Uterus (tissue), 3 donors: ENCODE measurements at regions not wholly inside any gene's neighbourhood (a gene's known extent, or its start where the extent isn't known, plus 50 kb on each side); places are given as distances from the start of the nearest gene placed in this dataset.

Source experiments
- DNase-seq, 2 donors: peaks; one replicate each; pipeline ENCODE4 v3.0.0-alpha.2; 2019 to 2020
- H3K27ac ChIP-seq, 2 donors: fragments of 200-600 bp; sonication (generic); 1 replicate in 1 of 2; 2 replicates in 1 of 2; pipeline ENCODE4 v1.5.1; 2016 to 2018
- H3K27me3 ChIP-seq, 2 donors: fragments of 200-600 bp; sonication (generic); one replicate each; pipeline ENCODE4 v1.5.1; 2018 to 2019; ENCODE audit warnings: control low read depth in 1 of 2
- H3K36me3 ChIP-seq, 2 donors: fragments of 200-600 bp; sonication (generic); one replicate each; pipeline ENCODE4 v1.5.1; 2019; ENCODE audit warnings: control low read depth in 1 of 2
- H3K4me1 ChIP-seq, 2 donors: fragments of 200-600 bp; sonication (generic); one replicate each; pipeline ENCODE4 v1.5.1; 2018 to 2019; ENCODE audit warnings: control low read depth in 1 of 2
- H3K4me3 ChIP-seq, 2 donors: fragments of 200-600 bp; sonication (generic); 1 replicate in 1 of 2; 2 replicates in 1 of 2; pipeline ENCODE4 v1.5.1; 2018 to 2019; ENCODE audit warnings: mild to moderate bottlenecking in 1 of 2
- H3K9me3 ChIP-seq, 2 donors: fragments of 200-600 bp; sonication (generic); one replicate each; pipeline ENCODE4 v1.5.1; 2019; ENCODE audit warnings: control low read depth in 1 of 2
- CTCF ChIP-seq, 4 experiments: fragments of 200-600 bp in 2 of 4; fragments of 450-650 bp in 2 of 4; sonication (generic) in 2 of 4; IDR thresholded peaks; one replicate each; pipeline ENCODE4 v1.5.1; 2016 to 2019; ENCODE audit warnings: antibody characterized with exemption in 4 of 4, mild to moderate bottlenecking in 2 of 4, moderate library complexity in 1 of 4
- POLR2A ChIP-seq, 2 donors: fragments of 450-650 bp; IDR thresholded peaks; one replicate each; pipeline ENCODE4 v1.6.1; 2016; ENCODE audit warnings: antibody characterized with exemption in 2 of 2, mild to moderate bottlenecking in 1 of 2, moderate library complexity in 1 of 2
- intact Hi-C: fragments of 100-400 bp; cut with DNase I; formaldehyde crosslinking; loops from one replicate; pipeline ENCODE4 v1.15.1; 2023; ENCODE audit warnings: low total_unique reads
- donor health status: DM: yes; HTN: yes; CAD: no.

DNA sequence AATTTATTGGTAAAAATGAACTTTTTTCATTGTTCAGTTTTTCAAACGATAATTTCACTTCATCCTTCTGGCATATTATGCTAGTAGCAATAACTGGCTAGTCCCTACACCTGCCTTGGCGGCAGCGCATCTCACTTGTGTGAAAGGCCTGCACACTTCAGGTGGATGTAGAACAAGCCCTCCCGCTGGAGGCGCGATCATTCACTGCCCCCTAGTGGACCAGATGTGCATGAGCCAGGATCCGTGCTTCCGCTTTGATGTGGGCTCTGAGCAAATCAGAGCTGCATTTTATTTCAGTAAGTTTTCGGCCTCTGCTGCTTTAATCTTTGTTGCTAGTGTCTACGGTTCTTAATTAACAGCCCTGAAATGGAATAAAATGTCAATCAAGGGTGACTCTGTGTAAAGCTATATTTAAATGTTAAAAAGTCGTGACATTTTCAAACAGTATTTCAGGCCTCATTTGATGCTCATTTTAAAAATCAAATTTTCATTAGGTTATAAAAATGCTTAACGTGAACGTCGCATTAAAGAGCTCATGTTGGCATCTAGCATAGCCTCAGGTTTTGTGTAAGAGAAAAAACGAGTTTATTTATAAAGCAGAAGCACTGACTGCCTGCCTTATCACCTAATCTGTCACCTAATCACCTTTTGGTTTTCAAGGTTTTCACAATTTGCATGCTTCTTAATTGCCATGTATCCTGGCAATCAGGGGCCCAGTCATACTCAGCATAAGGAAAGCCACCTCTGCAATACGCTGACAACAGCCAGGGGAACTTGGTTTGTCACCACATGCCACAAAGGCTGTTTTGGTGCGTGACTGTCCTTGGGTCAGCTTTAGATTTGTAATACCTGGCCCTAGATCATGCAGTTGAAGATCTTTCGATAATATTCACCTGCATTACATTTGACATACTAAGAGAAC, 112.2 kb downstream of the TEX26 start:
- Histone ChIP-seq H3K36me3 (no peaks in the 10 kb centered on the region), H3K4me3 (no peak overlapping the region), H3K9me3 (no peaks in the 10 kb centered on the region), H3K27me3 (no peaks in the 10 kb centered on the region), H3K4me1 (no peaks in the 10 kb centered on the region), H3K27ac (peak overlapping the region; percentile 56 to 68)
- TF ChIP-seq CTCF (IDR thresholded peaks at IDR 0.05) (peak; percentile 89 to 96 (median 90)), POLR2A (IDR thresholded peaks at IDR 0.05) (no peak)
- intact Hi-C loops = no loop called here
- peak; percentile 75 to 81 for DNase-seq

DNA sequence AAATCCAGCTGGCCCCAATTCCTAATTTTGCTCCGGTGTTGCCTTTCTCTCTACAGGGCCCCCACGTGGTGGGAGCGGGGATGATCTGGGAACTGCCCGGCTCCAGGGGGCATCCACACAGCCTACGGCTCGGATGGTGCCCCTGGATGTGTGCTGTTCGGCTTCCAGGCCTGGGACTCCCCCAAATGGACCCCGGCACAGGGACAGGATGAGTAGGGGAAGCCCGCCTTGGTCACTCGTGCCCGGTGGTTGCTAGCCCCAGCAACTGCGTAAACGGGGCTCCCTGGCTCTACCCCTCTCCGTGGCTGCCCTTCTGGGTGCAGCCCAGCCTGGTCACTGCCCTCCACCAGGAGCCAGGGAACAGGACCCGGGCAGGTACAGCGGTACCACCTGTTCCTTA, 111.5 kb downstream of the TEX26 start:
- no peak for DNase-seq

DNA sequence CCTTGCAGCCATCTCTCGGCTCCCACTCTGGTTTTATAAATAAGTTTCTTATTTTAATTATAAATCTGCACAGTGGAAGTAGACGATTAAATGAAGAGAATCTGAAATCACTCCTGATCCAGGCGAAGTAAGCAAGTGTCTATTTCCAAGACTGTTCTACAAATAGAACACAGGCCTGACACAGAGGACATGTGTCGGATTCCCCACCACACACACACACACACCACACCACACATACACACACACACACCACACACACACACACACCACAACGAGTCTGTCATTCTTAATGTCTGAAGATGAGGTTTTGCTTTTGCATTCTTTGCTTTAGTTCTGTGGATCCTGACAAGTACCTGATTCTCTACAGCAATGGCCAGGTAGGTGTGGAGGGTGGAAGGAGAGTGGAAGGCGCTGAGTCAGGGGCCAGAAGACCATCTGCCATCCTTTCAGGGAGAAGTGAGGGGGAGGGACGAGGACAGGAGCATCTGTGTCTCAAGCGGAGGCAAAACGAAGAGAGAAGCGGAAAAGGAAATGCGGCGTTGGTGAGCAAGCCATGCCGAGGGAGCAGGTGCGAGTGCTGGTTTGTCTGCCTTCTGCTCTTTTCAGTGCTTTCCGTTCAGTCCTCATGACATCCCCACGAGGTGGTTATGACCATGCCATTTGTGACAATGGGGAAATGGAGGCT, 110.2 kb downstream of the TEX26 start:
- Histone ChIP-seq H3K4me1 (no peaks in the 10 kb centered on the region), H3K4me3 (no peak overlapping the region), H3K27me3 (no peaks in the 10 kb centered on the region), H3K9me3 (no peaks in the 10 kb centered on the region), H3K27ac (no peak overlapping the region), H3K36me3 (no peaks in the 10 kb centered on the region)
- intact Hi-C loops = no loop called here
- no peak for DNase-seq
- TF ChIP-seq POLR2A (IDR thresholded peaks at IDR 0.05) = no peak
- no peak for TF ChIP-seq CTCF (IDR thresholded peaks at IDR 0.05)

More for the DNA sequence above, 111.5 kb downstream of the TEX26 start:
- Histone ChIP-seq H3K27ac (no peak overlapping the region), H3K27me3 (no peaks in the 10 kb centered on the region), H3K4me1 (no peaks in the 10 kb centered on the region), H3K9me3 (no peaks in the 10 kb centered on the region), H3K36me3 (no peaks in the 10 kb centered on the region), H3K4me3 (no peak overlapping the region)
- TF ChIP-seq POLR2A (IDR thresholded peaks at IDR 0.05) (no peak), CTCF (IDR thresholded peaks at IDR 0.05) (no peak)
- intact Hi-C loops = no loop called here

- intact Hi-C loops = no loop called here
- H3K36me3 ChIP-seq = no peaks in the 10 kb centered on the region
- H3K4me1 ChIP-seq = no peaks in the 10 kb centered on the region
- H3K4me3 ChIP-seq = no peak overlapping the region
- H3K27ac ChIP-seq = no peak overlapping the region
- H3K27me3 ChIP-seq = no peaks in the 10 kb centered on the region
- no peaks in the 10 kb centered on the region for H3K9me3 ChIP-seq
- no peak for DNase-seq
- no peak for TF ChIP-seq POLR2A (IDR thresholded peaks at IDR 0.05)
- no peak for TF ChIP-seq CTCF (IDR thresholded peaks at IDR 0.05)
Observed at GRCh38 chr13:31042049-31042448, 109.6 kb downstream of the TEX26 start.
